HG03354 (cell line): ENCODE measurements at regions not wholly inside any gene's neighbourhood (a gene's known extent, or its start where the extent isn't known, plus 50 kb on each side); places are given as distances from the start of the nearest gene placed in this dataset.

Experiments used
- ATAC-seq: cut with Tn5 transposase; IDR thresholded peaks from one replicate; pipeline ENCODE4 v1.9.1; 2021; ENCODE audit warnings: mild to moderate bottlenecking; ENCODE audit not compliant: unreplicated experiment, poor library complexity, severe bottlenecking

- no peak for ATAC-seq
Observed at GRCh38 chr16:86427433-86427851, 82.9 kb upstream of the FOXF1 start.

GRCh38 chr16:86428729-86429517 is 81.4 kb upstream of the FOXF1 start:
- ATAC-seq: no peak

DNA sequence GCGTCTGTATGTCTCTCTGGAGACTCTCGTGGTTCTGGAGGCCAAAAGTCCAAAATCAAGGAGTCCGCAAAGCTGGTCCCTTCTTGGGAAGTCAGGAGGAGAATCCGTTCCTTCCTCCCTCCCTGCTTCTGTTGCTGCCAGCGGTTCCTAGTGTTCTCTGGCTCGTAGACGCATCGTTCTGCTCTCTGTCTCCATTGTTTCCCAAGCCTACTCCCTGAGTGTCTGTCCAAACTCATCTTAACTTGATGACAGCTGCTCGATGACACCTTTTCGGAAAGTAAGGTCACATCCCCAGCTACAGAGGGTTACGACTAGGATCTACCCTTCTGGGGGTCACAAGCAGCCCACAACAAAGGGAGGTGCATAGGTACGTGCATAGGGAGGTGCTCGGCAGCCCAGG is 80.7 kb upstream of the FOXF1 start:
- no peak for ATAC-seq

GRCh38 chr16:86430814-86431213 is 79.5 kb upstream of the FOXF1 start:
- ATAC-seq: no peak

- ATAC-seq: no peak
Observed at GRCh38 chr16:86431540-86431939, 78.8 kb upstream of the FOXF1 start.

GRCh38 chr16:86432048-86432447 is 78.3 kb upstream of the FOXF1 start:
- no peak for ATAC-seq

DNA sequence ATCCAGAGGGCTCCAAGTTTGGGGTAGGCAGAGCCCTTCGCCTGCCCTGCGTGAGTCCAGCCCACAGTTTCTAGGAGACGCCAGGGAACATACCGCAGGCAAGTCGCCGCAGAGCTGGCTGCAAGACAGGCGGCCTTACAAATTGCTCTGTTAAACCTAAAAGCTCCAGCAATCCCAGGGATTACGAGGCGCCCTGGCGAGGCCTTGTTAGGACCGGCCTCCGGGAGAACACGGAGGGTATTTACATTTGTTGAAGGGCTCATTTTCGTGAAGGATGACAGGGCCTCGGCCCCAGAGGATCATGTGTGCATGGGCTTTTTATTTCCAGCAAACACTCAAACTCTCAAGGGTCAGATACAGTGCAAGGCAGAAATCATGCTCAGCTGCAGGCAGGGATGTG is 77.6 kb upstream of the FOXF1 start:
- no peak for ATAC-seq

DNA sequence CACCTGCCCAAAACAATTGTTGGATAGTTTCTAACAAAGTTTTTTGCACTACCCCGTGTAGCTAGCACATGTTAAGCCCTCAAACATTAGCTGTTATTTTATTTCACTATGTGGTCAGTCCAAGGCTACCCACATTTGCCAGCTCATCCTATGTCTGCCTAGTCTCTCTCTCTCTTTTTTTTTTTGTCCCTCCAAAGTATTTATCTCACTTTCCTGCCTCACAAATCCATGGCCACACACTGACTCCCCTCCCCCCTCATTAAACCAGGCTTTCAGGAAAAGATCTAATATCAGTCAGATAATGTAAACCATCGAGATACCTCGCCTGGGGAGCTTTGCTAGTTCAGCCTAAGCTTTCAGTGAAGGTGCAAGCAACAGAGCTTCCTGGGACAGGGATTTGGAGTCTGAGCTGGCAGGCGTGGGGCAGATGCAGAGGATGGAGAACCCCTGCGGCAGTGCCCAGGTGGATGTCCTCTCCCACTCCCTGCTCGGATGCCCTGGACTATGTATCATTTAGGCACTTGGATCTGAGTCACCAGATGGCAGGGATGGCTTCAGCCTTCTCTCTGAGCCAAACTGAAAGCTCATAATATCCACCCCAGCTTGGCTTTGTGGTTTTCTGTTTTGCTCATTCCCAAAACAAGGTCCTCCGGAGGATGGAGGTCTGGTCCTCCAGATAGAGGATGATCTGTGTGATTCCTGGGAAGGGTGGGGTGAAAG is 73.7 kb upstream of the FOXF1 start:
- ATAC-seq: no peak

- ATAC-seq: no peak
Observed at GRCh38 chr16:86437348-86437747, 73.0 kb upstream of the FOXF1 start.

GRCh38 chr16:86442703-86443102 is 67.6 kb upstream of the FOXF1 start:
- no peak for ATAC-seq

- no peak for ATAC-seq
Observed at GRCh38 chr16:86443508-86444147, 66.7 kb upstream of the FOXF1 start.

- no peak for ATAC-seq
Observed at GRCh38 chr16:86444261-86444660, 66.1 kb upstream of the FOXF1 start.

DNA sequence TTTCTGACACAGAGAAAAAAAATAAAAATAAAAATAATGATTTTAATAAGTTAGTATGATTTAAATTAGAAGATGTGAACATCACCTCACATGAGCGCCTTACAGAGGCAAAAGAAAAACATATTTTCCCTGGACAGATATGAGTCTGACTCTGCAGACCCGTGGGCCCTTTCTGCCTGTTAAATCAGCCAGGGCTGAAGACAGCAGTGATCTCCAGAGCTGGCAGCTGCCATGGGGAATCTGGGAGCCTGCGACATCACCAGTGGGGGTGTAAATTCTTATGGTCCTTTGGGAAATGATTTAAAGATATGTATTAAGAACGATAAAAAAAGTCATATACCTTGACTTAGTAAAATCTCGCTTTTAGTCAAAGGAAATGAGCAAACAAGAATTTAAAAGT is 65.7 kb upstream of the FOXF1 start:
- no peak for ATAC-seq

DNA sequence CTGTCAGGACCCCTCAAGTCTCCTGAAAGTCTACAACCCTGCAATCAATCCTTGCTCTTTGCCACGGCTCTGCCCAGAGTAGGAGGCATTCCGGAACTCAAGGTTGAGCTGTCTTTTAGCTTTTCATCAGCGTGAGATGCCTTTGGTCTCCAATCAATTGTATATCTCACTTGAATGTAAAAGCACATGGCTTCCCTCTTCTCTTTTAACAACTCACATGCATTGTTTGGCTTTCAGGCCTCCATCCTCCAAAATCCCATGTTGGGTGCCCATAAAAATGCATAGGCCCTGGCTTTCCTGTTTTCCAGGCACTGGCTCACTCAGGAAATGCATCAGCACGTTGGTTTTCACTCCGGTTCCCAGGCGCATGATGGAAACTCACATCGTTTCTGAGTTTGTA is 64.0 kb upstream of the FOXF1 start:
- ATAC-seq: no peak

GRCh38 chr16:86447228-86447627 is 63.1 kb upstream of the FOXF1 start:
- no peak for ATAC-seq

DNA sequence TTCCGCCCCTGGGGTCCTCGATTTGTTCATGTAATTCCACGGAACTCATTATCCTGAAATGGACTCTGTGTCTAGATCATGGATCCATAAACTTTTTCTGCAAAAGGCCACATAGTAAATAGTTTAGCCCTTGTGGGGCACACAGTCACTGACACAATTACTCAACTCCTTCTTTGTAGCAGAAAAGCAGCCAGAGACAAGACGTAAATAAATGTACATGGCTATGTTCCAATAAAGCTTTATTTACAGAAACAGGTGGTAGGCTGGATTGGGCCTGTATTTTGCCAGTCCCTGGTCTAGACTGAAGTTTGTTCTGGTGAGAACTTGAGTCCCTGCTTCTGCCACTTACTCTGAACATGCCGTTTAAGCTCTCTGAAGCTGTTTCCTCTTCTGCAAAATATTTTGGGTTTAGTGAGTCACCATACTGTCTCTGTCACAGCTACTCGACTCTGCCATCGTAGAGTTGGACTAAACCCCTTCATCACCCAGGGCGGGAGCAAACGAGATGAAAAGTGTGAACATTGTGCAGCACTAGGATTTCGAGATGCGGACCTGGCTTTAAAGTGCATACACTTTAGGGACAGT is 61.9 kb upstream of the FOXF1 start:
- ATAC-seq: no peak

- ATAC-seq: no peak
Observed at GRCh38 chr16:86449446-86450095, 60.8 kb upstream of the FOXF1 start.

- ATAC-seq: no peak
Observed at GRCh38 chr16:86450691-86451090, 59.6 kb upstream of the FOXF1 start.

GRCh38 chr16:86452451-86452850 is 57.9 kb upstream of the FOXF1 start:
- ATAC-seq: no peak

DNA sequence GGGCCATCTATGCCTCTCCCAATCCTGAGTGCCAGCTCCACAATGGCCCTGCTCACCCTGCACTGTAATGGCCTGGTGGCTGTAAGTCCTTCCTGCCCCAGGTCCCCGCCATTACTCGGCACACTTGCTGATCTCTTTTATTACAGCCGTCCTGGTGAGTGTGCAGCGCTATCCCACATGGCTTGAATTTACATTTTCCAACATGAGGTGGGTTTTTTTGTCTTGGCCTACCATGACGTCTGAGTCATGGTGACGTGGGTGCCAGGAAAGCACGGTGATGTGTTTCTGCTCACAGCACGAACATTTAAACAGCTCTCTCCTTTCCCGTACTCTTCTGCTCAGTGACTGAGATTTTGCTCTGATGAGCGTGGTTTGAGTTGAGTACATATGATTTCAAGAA is 55.2 kb upstream of the FOXF1 start:
- ATAC-seq: no peak
